NT2/D1 (cell line): ENCODE measurements at regions not wholly inside any gene's neighbourhood (a gene's known extent, or its start where the extent isn't known, plus 50 kb on each side); places are given as distances from the start of the nearest gene placed in this dataset.

Experiments
- SUZ12 ChIP-seq: IDR thresholded peaks from 2 replicates; pipeline ENCODE4 v1.6.1; 2011; ENCODE audit not compliant: insufficient read length, insufficient read depth; ENCODE audit errors: extremely low read depth
- YY1 ChIP-seq: IDR thresholded peaks from 2 replicates; pipeline ENCODE4 v1.6.1; 2011; ENCODE audit not compliant: insufficient read length, insufficient read depth
- ZNF274 ChIP-seq: IDR thresholded peaks from 2 replicates; pipeline ENCODE4 v1.6.1; 2011; ENCODE audit warnings: mild to moderate bottlenecking, low read depth, low read length

DNA sequence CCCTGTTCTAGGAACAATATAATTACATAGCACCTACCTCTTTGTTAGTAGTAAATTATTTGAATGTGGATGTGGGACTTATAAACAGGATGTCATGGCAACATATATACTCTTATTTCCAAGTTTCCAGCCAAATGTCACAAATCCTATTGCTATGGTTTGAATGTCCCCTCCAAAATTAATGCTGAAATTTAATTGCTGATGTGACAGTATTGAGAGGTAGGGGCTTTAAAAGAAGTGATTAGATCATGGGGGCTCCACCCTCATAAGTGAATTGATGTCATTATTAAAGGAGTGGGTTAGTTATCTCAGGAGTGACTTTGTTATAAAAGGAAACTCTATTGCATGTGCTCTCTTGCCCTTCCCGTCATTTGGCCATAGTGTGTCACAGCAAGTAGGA is 164.2 kb upstream of the ATF7IP start:
- no peak for TF ChIP-seq YY1
- TF ChIP-seq ZNF274, result no peak
- TF ChIP-seq SUZ12, result no peak
